ENCODE measurements at regions not wholly inside any gene's neighbourhood (a gene's known extent, or its start where the extent isn't known, plus 50 kb on each side); places are given as distances from the start of the nearest gene placed in this dataset.

DNA sequence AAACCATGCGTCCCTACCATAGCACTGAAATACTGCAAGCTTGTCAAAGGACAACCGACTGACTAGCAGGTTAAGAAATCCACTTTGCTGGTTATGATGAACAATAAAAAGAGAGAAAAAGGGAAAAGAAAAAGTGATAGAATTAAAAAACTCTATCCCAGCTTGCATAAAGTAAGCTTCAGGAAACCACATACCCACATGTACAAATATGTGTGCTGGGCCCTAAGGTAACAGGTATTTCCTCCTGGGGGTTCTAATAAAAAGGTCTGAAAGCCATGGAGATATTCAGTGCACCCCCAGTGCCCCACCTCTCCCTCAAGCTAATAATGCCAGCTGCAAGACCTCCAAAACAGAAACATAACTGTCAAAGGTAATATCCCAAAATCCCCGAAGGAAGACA, 248.6 kb upstream of the KLF14 start:
- Histone ChIP-seq H3K4me2 (ENCODE audit: insufficient read depth, low read length) (no peak overlapping the region), H3K4me1 (ENCODE audit: insufficient read depth, low read length) (no peaks in the 10 kb centered on the region), H2AFZ (ENCODE audit: low read depth, low read length) (no peak overlapping the region), H3K36me3 (ENCODE audit: insufficient read depth, low read length) (peaks cover 47% of the 10 kb centered on the region), H3K79me2 (ENCODE audit: insufficient read depth, low read length) (peaks cover 81% of the 10 kb centered on the region), H3K27me3 (ENCODE audit: insufficient read depth, low read length, poor library complexity) (no peaks in the 10 kb centered on the region), H3K27ac (ENCODE audit: low read length) (0 out of 2 replicates have a peak overlapping the region, but pooled peaks have one; percentile 12), H4K20me1 (ENCODE audit: insufficient read depth, low read length) (peaks cover 20% of the 10 kb centered on the region), H3K9ac (ENCODE audit: low read depth, low read length) (no peak overlapping the region), H3K9me3 (ENCODE audit: insufficient read depth, low read length, severe bottlenecking) (no peaks in the 10 kb centered on the region), H3K4me3 (ENCODE audit: low read depth in 1 of 2, low read length in 2 of 2) (no peak overlapping the region)
- ATAC-seq (ENCODE audit: insufficient read depth, low read depth) (no peak), DNase-seq (no peak)
- TF ChIP-seq EZH2 (IDR thresholded peaks at IDR 0.05; ENCODE audit: borderline replicate concordance, low read depth, low read length, severe bottlenecking), result no peak
- TF ChIP-seq, protein P1, sequence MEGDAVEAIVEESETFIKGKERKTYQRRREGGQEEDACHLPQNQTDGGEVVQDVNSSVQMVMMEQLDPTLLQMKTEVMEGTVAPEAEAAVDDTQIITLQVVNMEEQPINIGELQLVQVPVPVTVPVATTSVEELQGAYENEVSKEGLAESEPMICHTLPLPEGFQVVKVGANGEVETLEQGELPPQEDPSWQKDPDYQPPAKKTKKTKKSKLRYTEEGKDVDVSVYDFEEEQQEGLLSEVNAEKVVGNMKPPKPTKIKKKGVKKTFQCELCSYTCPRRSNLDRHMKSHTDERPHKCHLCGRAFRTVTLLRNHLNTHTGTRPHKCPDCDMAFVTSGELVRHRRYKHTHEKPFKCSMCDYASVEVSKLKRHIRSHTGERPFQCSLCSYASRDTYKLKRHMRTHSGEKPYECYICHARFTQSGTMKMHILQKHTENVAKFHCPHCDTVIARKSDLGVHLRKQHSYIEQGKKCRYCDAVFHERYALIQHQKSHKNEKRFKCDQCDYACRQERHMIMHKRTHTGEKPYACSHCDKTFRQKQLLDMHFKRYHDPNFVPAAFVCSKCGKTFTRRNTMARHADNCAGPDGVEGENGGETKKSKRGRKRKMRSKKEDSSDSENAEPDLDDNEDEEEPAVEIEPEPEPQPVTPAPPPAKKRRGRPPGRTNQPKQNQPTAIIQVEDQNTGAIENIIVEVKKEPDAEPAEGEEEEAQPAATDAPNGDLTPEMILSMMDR (IDR thresholded peaks at IDR 0.05; ENCODE audit: borderline replicate concordance, extremely low read depth, low read length, poor library complexity, severe bottlenecking), result no peak

- Histone ChIP-seq H4K20me1 (ENCODE audit: insufficient read depth, low read length) (peaks cover 29% of the 10 kb centered on the region), H3K79me2 (ENCODE audit: insufficient read depth, low read length) (peaks cover 88% of the 10 kb centered on the region)
These were observed 251.4 kb upstream of the KLF14 start for GRCh38 chr7:130985361-130985760.

GRCh38 chr7:130986261-130986690, 252.3 kb upstream of the KLF14 start:
- H3K9ac ChIP-seq (ENCODE audit: low read depth, low read length), result no peak overlapping the region
- no peak overlapping the region for H3K4me3 ChIP-seq (ENCODE audit: low read depth in 1 of 2, low read length in 2 of 2)
- H3K27ac ChIP-seq (ENCODE audit: low read length), result no peak overlapping the region
- peaks cover 91% of the 10 kb centered on the region for H3K79me2 ChIP-seq (ENCODE audit: insufficient read depth, low read length)
- no peak overlapping the region for H2AFZ ChIP-seq (ENCODE audit: low read depth, low read length)
- H3K9me3 ChIP-seq (ENCODE audit: insufficient read depth, low read length, severe bottlenecking), result no peaks in the 10 kb centered on the region
- no peaks in the 10 kb centered on the region for H3K27me3 ChIP-seq (ENCODE audit: insufficient read depth, low read length, poor library complexity)
- TF ChIP-seq, protein P1 (IDR thresholded peaks at IDR 0.05; ENCODE audit: borderline replicate concordance, extremely low read depth, low read length, poor library complexity, severe bottlenecking), result no peak
- TF ChIP-seq EZH2 (IDR thresholded peaks at IDR 0.05; ENCODE audit: borderline replicate concordance, low read depth, low read length, severe bottlenecking), result no peak
- ATAC-seq (ENCODE audit: insufficient read depth, low read depth) (no peak), DNase-seq (no peak)
- peaks cover 35% of the 10 kb centered on the region for H4K20me1 ChIP-seq (ENCODE audit: insufficient read depth, low read length)
- no peaks in the 10 kb centered on the region for H3K4me1 ChIP-seq (ENCODE audit: insufficient read depth, low read length)
- no peak overlapping the region for H3K4me2 ChIP-seq (ENCODE audit: insufficient read depth, low read length)
- H3K36me3 ChIP-seq (ENCODE audit: insufficient read depth, low read length), result peaks cover 45% of the 10 kb centered on the region

More at GRCh38 chr7:130985361-130985760, 251.4 kb upstream of the KLF14 start:
- H3K9me3 ChIP-seq (ENCODE audit: insufficient read depth, low read length, severe bottlenecking), result no peaks in the 10 kb centered on the region
- no peak overlapping the region for H3K27ac ChIP-seq (ENCODE audit: low read length)
- H3K4me3 ChIP-seq (ENCODE audit: low read depth in 1 of 2, low read length in 2 of 2), result no peak overlapping the region
- ATAC-seq (ENCODE audit: insufficient read depth, low read depth) (no peak), DNase-seq (no peak)
- TF ChIP-seq EZH2 (IDR thresholded peaks at IDR 0.05; ENCODE audit: borderline replicate concordance, low read depth, low read length, severe bottlenecking), result no peak
- TF ChIP-seq, protein P1 (IDR thresholded peaks at IDR 0.05; ENCODE audit: borderline replicate concordance, extremely low read depth, low read length, poor library complexity, severe bottlenecking), result no peak
- H3K9ac ChIP-seq (ENCODE audit: low read depth, low read length), result no peak overlapping the region
- peaks cover 41% of the 10 kb centered on the region for H3K36me3 ChIP-seq (ENCODE audit: insufficient read depth, low read length)
- no peaks in the 10 kb centered on the region for H3K27me3 ChIP-seq (ENCODE audit: insufficient read depth, low read length, poor library complexity)
- H2AFZ ChIP-seq (ENCODE audit: low read depth, low read length), result no peak overlapping the region
- H3K4me2 ChIP-seq (ENCODE audit: insufficient read depth, low read length), result no peak overlapping the region
- H3K4me1 ChIP-seq (ENCODE audit: insufficient read depth, low read length), result no peaks in the 10 kb centered on the region
